Liver (tissue), 8 donors: ENCODE measurements at regions not wholly inside any gene's neighbourhood (a gene's known extent, or its start where the extent isn't known, plus 50 kb on each side); places are given as distances from the start of the nearest gene placed in this dataset.
"Not testable (repeated sequence)": the region's sequence is repeated elsewhere in the genome, so short reads cannot be mapped to it uniquely, and the experiment has no call there.

Experiments
- DNase-seq: peaks from one replicate; pipeline ENCODE4 v3.0.0-alpha.2; 2017; ENCODE audit warnings: low spot score
- H3K27ac ChIP-seq, 2 donors: one replicate each; pipeline ENCODE4 v1.7.0; 2013; ENCODE audit warnings: inconsistent platforms in 2 of 2, low read length in 2 of 2, control low read depth in 1 of 2, low read depth in 1 of 2, mild to moderate bottlenecking in 1 of 2
- H3K27me3 ChIP-seq, 4 donors: one replicate each; pipeline versions ENCODE4 v1.6.1 to v1.7.0; 2013; ENCODE audit warnings: low read length in 3 of 4, inconsistent platforms in 1 of 4, mild to moderate bottlenecking in 1 of 4, moderate library complexity in 1 of 4; ENCODE audit not compliant: control insufficient read depth in 4 of 4, insufficient read depth in 4 of 4
- H3K36me3 ChIP-seq, 4 donors: one replicate each; pipeline versions ENCODE4 v1.6.1 to v1.7.0; 2013; ENCODE audit warnings: low read length in 3 of 4, mild to moderate bottlenecking in 3 of 4, low read depth in 1 of 4, moderate library complexity in 1 of 4; ENCODE audit not compliant: control insufficient read depth in 4 of 4, insufficient read depth in 3 of 4
- H3K4me1 ChIP-seq, 4 donors: one replicate each; pipeline versions ENCODE4 v1.6.1 to v1.7.0; 2013; ENCODE audit warnings: low read length in 3 of 4, mild to moderate bottlenecking in 3 of 4, moderate library complexity in 1 of 4; ENCODE audit not compliant: control insufficient read depth in 4 of 4, insufficient read depth in 4 of 4
- H3K4me3 ChIP-seq, 3 donors: one replicate each; pipeline versions ENCODE4 v1.6.1 to v1.7.0; 2013; ENCODE audit warnings: low read length in 3 of 3, control low read depth in 1 of 3, low read depth in 1 of 3, mild to moderate bottlenecking in 1 of 3
- H3K9ac ChIP-seq, 2 donors: one replicate each; pipeline ENCODE4 v1.7.0; 2013; ENCODE audit warnings: low read length in 2 of 2, mild to moderate bottlenecking in 2 of 2, moderate library complexity in 2 of 2, control low read depth in 1 of 2, low read depth in 1 of 2
- H3K9me3 ChIP-seq, 4 donors: one replicate each; pipeline versions ENCODE4 v1.6.1 to v1.7.0; 2013; ENCODE audit warnings: low read length in 3 of 4; ENCODE audit not compliant: control insufficient read depth in 4 of 4
- FOXA1 ChIP-seq: IDR thresholded peaks from 2 replicates; pipeline ENCODE4 v1.6.1; 2016; ENCODE audit warnings: antibody characterized with exemption
- FOXA2 ChIP-seq: IDR thresholded peaks from 2 replicates; pipeline ENCODE4 v1.6.1; 2016; ENCODE audit warnings: antibody characterized with exemption
- GABPA ChIP-seq, 2 donors: IDR thresholded peaks in 1 of 2; conservative IDR thresholded peaks in 1 of 2; 2 replicates each; pipeline ENCODE4 v1.6.1; 2016; ENCODE audit warnings: antibody characterized with exemption in 2 of 2, mild to moderate bottlenecking in 1 of 2, moderate library complexity in 1 of 2
- HNF4A ChIP-seq, 2 donors: conservative IDR thresholded peaks; 2 replicates each; pipeline ENCODE4 v1.6.1; 2016; ENCODE audit warnings: antibody characterized with exemption in 2 of 2, mild to moderate bottlenecking in 2 of 2
- HNF4G ChIP-seq: IDR thresholded peaks from 2 replicates; pipeline ENCODE4 v1.6.1; 2016; ENCODE audit warnings: antibody characterized with exemption
- JUND ChIP-seq, 2 donors: IDR thresholded peaks; 2 replicates each; pipeline ENCODE4 v1.6.1; 2016; ENCODE audit warnings: antibody characterized with exemption in 2 of 2
- NR2F2 ChIP-seq: IDR thresholded peaks from 2 replicates; pipeline ENCODE4 v1.6.1; 2016; ENCODE audit warnings: antibody characterized with exemption
- RAD21 ChIP-seq, 2 donors: IDR thresholded peaks; 2 replicates each; pipeline ENCODE4 v1.6.1; 2016; ENCODE audit warnings: antibody characterized with exemption in 2 of 2, mild to moderate bottlenecking in 2 of 2
- RXRA ChIP-seq, 2 donors: IDR thresholded peaks; 2 replicates each; pipeline ENCODE4 v1.6.1; 2017 to 2018; ENCODE audit warnings: antibody characterized with exemption in 2 of 2, mild to moderate bottlenecking in 1 of 2
- SP1 ChIP-seq: IDR thresholded peaks from 2 replicates; pipeline ENCODE4 v1.6.1; 2018; ENCODE audit warnings: antibody characterized with exemption, mild to moderate bottlenecking
- TAF1 ChIP-seq: conservative IDR thresholded peaks from 2 replicates; pipeline ENCODE4 v1.6.1; 2016; ENCODE audit warnings: antibody characterized with exemption, mild to moderate bottlenecking
- whole genome bisulfite sequencing: extraction: QIAGEN DNeasy Blood & Tissue Kit; methylation state at CpG from one replicate; pipeline ENCODE4 v1.1.7; 2013; 5-methylcytosine and 5-hydroxymethylcytosine counted together
- TF ChIP-seq, protein P1 (sequence below): IDR thresholded peaks from 2 replicates; pipeline ENCODE4 v1.6.1; 2016; ENCODE audit warnings: antibody characterized with exemption
- TF ChIP-seq, protein P2 (sequence below): IDR thresholded peaks from 2 replicates; pipeline ENCODE4 v1.6.1; 2016; ENCODE audit warnings: antibody characterized with exemption
- TF ChIP-seq, protein P3 (sequence below): IDR thresholded peaks from 2 replicates; pipeline ENCODE4 v1.6.1; 2016; ENCODE audit warnings: antibody characterized with exemption, mild to moderate bottlenecking
- TF ChIP-seq, protein P4 (sequence below): IDR thresholded peaks from 2 replicates; pipeline ENCODE4 v1.6.1; 2016; ENCODE audit warnings: antibody characterized with exemption
- TF ChIP-seq, protein P5 (sequence below): fragments of 150-350 bp; IDR thresholded peaks from 2 replicates; pipeline ENCODE4 v1.5.1; 2017; ENCODE audit warnings: improper control_type of control experiment, low read depth, low read length; ENCODE audit not compliant: missing input control
- donor health status: healthy.
- donor health status: healthy.
- donor health status: healthy.
- donor health status: healthy.
- donor health status: healthy.

DNA sequence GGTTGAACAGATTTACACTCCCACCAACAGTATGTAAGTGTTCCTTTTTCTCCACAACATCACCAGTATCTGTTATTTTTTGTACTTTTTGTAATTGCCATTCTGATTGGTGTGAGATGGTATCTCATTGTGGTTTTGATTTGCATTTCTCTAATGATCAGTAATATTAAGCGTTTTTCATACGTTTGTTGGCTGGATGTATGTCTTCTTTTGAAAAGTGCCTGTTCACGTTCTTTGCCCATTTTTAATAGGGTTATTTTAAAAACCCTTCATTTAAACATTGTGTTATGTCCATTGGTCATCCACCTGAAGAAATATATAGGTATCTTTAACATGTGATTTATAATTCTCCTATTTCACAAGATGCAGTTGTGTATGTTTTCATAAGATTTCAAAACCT lies 291.3 kb downstream of the SEMA3D start:
- Histone ChIP-seq H3K27ac (no peak overlapping the region), H3K9ac (no peak overlapping the region), H3K27me3 (no peaks in the 10 kb centered on the region), H3K4me3 (no peak overlapping the region), H3K4me1 (no peaks in the 10 kb centered on the region), H3K36me3 (no peaks in the 10 kb centered on the region), H3K9me3 (no peaks in the 10 kb centered on the region)
- TF ChIP-seq SP1 = no peak
- no peak for TF ChIP-seq FOXA1
- no peak for TF ChIP-seq RXRA (IDR thresholded peaks at IDR 0.05)
- TF ChIP-seq RAD21 (IDR thresholded peaks at IDR 0.05) = no peak
- TF ChIP-seq, protein P1, sequence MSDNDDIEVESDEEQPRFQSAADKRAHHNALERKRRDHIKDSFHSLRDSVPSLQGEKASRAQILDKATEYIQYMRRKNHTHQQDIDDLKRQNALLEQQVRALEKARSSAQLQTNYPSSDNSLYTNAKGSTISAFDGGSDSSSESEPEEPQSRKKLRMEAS = no peak
- TF ChIP-seq, protein P2, sequence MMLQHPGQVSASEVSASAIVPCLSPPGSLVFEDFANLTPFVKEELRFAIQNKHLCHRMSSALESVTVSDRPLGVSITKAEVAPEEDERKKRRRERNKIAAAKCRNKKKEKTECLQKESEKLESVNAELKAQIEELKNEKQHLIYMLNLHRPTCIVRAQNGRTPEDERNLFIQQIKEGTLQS = no peak
- no peak for TF ChIP-seq JUND (IDR thresholded peaks at IDR 0.05)
- TF ChIP-seq, protein P3, sequence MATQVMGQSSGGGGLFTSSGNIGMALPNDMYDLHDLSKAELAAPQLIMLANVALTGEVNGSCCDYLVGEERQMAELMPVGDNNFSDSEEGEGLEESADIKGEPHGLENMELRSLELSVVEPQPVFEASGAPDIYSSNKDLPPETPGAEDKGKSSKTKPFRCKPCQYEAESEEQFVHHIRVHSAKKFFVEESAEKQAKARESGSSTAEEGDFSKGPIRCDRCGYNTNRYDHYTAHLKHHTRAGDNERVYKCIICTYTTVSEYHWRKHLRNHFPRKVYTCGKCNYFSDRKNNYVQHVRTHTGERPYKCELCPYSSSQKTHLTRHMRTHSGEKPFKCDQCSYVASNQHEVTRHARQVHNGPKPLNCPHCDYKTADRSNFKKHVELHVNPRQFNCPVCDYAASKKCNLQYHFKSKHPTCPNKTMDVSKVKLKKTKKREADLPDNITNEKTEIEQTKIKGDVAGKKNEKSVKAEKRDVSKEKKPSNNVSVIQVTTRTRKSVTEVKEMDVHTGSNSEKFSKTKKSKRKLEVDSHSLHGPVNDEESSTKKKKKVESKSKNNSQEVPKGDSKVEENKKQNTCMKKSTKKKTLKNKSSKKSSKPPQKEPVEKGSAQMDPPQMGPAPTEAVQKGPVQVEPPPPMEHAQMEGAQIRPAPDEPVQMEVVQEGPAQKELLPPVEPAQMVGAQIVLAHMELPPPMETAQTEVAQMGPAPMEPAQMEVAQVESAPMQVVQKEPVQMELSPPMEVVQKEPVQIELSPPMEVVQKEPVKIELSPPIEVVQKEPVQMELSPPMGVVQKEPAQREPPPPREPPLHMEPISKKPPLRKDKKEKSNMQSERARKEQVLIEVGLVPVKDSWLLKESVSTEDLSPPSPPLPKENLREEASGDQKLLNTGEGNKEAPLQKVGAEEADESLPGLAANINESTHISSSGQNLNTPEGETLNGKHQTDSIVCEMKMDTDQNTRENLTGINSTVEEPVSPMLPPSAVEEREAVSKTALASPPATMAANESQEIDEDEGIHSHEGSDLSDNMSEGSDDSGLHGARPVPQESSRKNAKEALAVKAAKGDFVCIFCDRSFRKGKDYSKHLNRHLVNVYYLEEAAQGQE = no peak
- no peak for TF ChIP-seq HNF4A (conservative IDR thresholded peaks at IDR 0.05)
- TF ChIP-seq FOXA2 = no peak
- TF ChIP-seq TAF1 = no peak
- no peak for TF ChIP-seq NR2F2
- TF ChIP-seq, protein P4, sequence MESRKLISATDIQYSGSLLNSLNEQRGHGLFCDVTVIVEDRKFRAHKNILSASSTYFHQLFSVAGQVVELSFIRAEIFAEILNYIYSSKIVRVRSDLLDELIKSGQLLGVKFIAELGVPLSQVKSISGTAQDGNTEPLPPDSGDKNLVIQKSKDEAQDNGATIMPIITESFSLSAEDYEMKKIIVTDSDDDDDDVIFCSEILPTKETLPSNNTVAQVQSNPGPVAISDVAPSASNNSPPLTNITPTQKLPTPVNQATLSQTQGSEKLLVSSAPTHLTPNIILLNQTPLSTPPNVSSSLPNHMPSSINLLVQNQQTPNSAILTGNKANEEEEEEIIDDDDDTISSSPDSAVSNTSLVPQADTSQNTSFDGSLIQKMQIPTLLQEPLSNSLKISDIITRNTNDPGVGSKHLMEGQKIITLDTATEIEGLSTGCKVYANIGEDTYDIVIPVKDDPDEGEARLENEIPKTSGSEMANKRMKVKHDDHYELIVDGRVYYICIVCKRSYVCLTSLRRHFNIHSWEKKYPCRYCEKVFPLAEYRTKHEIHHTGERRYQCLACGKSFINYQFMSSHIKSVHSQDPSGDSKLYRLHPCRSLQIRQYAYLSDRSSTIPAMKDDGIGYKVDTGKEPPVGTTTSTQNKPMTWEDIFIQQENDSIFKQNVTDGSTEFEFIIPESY = no peak
- TF ChIP-seq GABPA (IDR thresholded peaks at IDR 0.05 in 1 of 2, conservative IDR thresholded peaks at IDR 0.05 in 1 of 2) = no peak
- TF ChIP-seq HNF4G = no peak
- TF ChIP-seq, protein P5, sequence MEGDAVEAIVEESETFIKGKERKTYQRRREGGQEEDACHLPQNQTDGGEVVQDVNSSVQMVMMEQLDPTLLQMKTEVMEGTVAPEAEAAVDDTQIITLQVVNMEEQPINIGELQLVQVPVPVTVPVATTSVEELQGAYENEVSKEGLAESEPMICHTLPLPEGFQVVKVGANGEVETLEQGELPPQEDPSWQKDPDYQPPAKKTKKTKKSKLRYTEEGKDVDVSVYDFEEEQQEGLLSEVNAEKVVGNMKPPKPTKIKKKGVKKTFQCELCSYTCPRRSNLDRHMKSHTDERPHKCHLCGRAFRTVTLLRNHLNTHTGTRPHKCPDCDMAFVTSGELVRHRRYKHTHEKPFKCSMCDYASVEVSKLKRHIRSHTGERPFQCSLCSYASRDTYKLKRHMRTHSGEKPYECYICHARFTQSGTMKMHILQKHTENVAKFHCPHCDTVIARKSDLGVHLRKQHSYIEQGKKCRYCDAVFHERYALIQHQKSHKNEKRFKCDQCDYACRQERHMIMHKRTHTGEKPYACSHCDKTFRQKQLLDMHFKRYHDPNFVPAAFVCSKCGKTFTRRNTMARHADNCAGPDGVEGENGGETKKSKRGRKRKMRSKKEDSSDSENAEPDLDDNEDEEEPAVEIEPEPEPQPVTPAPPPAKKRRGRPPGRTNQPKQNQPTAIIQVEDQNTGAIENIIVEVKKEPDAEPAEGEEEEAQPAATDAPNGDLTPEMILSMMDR = no peak
- no peak for DNase-seq
- 80% methylated on average over 3 of the region's 3 CpGs for WGBS

DNA sequence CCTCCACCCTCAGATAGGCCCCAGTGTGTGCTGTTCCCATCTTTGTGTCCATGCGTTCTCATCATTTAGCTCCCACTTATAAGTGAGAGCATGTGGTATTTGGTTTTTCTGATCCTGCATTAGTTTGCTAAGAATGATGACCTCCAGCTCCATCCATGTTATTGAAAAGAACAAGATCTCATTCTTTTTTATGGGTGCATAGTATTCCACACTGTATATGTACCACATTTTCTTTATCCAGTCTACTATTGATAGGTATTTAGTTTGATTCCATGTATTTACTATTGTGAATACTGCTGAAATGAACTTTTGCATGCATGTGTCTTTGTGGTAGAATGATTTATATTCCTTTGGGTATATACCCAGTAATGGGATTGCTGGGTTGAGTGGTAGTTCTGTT lies 303.3 kb downstream of the SEMA3D start:
- not testable (repeated sequence) for H3K4me1 ChIP-seq, DNase-seq, H3K4me3 ChIP-seq, H3K9ac ChIP-seq, H3K9me3 ChIP-seq, H3K36me3 ChIP-seq, H3K27me3 ChIP-seq, H3K27ac ChIP-seq
- WGBS = 83% methylated on average over 1 of the region's 1 CpG

DNA sequence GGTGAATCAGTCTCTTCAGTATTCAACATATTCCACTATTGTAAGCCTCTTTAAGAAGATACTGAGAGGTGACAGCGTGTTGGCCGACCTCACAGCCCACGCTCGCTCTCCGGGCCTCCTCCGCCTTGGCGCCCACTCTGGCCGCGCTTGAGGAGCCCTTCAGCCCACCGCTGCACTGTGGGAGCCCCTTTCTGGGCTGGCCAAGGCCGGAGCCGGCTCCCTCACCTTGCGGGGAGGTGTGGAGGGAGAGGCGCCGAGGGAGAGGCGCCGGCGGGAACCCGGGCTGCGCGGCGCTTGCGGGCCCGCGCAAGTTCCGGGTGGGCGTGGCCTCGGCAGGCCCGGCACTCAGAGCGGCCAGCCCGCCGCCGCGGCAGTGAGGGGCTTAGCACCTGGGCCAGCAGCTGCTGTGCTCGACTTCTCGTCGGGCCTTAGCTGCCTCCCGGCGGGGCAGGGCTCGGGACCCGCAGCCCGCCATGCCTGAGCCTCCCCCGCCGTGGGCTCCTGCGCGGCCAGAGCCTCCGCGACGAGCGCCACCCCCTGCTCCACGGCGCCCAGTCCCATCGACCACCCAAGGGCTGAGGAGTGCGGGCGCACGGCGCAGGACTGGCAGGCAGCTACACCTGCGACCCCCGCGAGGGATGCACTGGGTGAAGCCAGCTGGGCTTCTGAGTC lies 306.4 kb downstream of the SEMA3D start:
- not testable (repeated sequence) for H3K27me3 ChIP-seq, H3K9me3 ChIP-seq, DNase-seq, H3K9ac ChIP-seq, H3K4me1 ChIP-seq, H3K36me3 ChIP-seq, H3K4me3 ChIP-seq, H3K27ac ChIP-seq
- 95% methylated on average over 60 of the region's 60 CpGs for WGBS
